ENCODE measurements at regions not wholly inside any gene's neighbourhood (a gene's known extent, or its start where the extent isn't known, plus 50 kb on each side); places are given as distances from the start of the nearest gene placed in this dataset.

- Histone ChIP-seq H3K27ac (ENCODE audit: low read depth, low read length) (no peak overlapping the region), H3K4me3 (ENCODE audit: low read depth, low read length) (no peak overlapping the region), H3K9me3 (ENCODE audit: control insufficient read depth, insufficient read depth, low read length) (no peaks in the 10 kb centered on the region), H3K27me3 (ENCODE audit: control insufficient read depth, insufficient read depth, low read length) (peaks cover 8% of the 10 kb centered on the region)
- no peak for TF ChIP-seq CTCF (IDR thresholded peaks at IDR 0.05; ENCODE audit: low read depth, low read length)
- POLR2A ChIA-PET = no interaction called here
- CTCF ChIA-PET = no interaction called here
- no peak for DNase-seq (ENCODE audit: low read depth, low spot score)
Measured at GRCh38 chr12:111149299-111149698, 219.6 kb downstream of the PHETA1 start.

- no peak overlapping the region for H3K4me3 ChIP-seq (ENCODE audit: low read depth, low read length)
Measured at GRCh38 chr12:111148005-111148404, 220.9 kb downstream of the PHETA1 start.

GRCh38 chr12:111143271-111143670, 222.9 kb upstream of the MYL2 start:
- no peak for DNase-seq (ENCODE audit: low read depth, low spot score)
- TF ChIP-seq CTCF (IDR thresholded peaks at IDR 0.05; ENCODE audit: low read depth, low read length) = no peak
- H3K4me3 ChIP-seq (ENCODE audit: low read depth, low read length) = no peak overlapping the region
- no peaks in the 10 kb centered on the region for H3K27me3 ChIP-seq (ENCODE audit: control insufficient read depth, insufficient read depth, low read length)
- no peaks in the 10 kb centered on the region for H3K9me3 ChIP-seq (ENCODE audit: control insufficient read depth, insufficient read depth, low read length)
- ChIA-PET POLR2A (no interaction called here), CTCF (interaction anchor here (1.0 kb wide), 1 partner anchor 171 kb away, joined by 3 read pairs; no protein-coding TSS in a partner anchor)
- H3K27ac ChIP-seq (ENCODE audit: low read depth, low read length) = no peak overlapping the region

More at GRCh38 chr12:111148005-111148404, 220.9 kb downstream of the PHETA1 start:
- DNase-seq (ENCODE audit: low read depth, low spot score) = no peak
- Histone ChIP-seq H3K27ac (ENCODE audit: low read depth, low read length) (no peak overlapping the region), H3K9me3 (ENCODE audit: control insufficient read depth, insufficient read depth, low read length) (no peaks in the 10 kb centered on the region), H3K27me3 (ENCODE audit: control insufficient read depth, insufficient read depth, low read length) (peaks cover 5% of the 10 kb centered on the region)
- ChIA-PET CTCF (no interaction called here), POLR2A (no interaction called here)
- TF ChIP-seq CTCF (IDR thresholded peaks at IDR 0.05; ENCODE audit: low read depth, low read length) = no peak

GRCh38 chr12:111141205-111141604, 220.8 kb upstream of the MYL2 start:
- DNase-seq (ENCODE audit: low read depth, low spot score) = no peak
- H3K27ac ChIP-seq (ENCODE audit: low read depth, low read length) = no peak overlapping the region
- ChIA-PET CTCF (no interaction called here), POLR2A (no interaction called here)
- TF ChIP-seq CTCF (IDR thresholded peaks at IDR 0.05; ENCODE audit: low read depth, low read length) = no peak
- no peaks in the 10 kb centered on the region for H3K27me3 ChIP-seq (ENCODE audit: control insufficient read depth, insufficient read depth, low read length)
- H3K9me3 ChIP-seq (ENCODE audit: control insufficient read depth, insufficient read depth, low read length) = no peaks in the 10 kb centered on the region
- no peak overlapping the region for H3K4me3 ChIP-seq (ENCODE audit: low read depth, low read length)

GRCh38 chr12:111138016-111138415, 217.6 kb upstream of the MYL2 start:
- H3K27me3 ChIP-seq (ENCODE audit: control insufficient read depth, insufficient read depth, low read length) = no peaks in the 10 kb centered on the region
- no peak overlapping the region for H3K4me3 ChIP-seq (ENCODE audit: low read depth, low read length)
- TF ChIP-seq CTCF (IDR thresholded peaks at IDR 0.05; ENCODE audit: low read depth, low read length) = no peak
- no peak for DNase-seq (ENCODE audit: low read depth, low spot score)
- CTCF ChIA-PET = no interaction called here
- H3K9me3 ChIP-seq (ENCODE audit: control insufficient read depth, insufficient read depth, low read length) = no peaks in the 10 kb centered on the region
- POLR2A ChIA-PET = no interaction called here
- H3K27ac ChIP-seq (ENCODE audit: low read depth, low read length) = no peak overlapping the region
